SKM-1 treated with dmso at 0.1 percent for 144 hours (cell line): ENCODE measurements at regions not wholly inside any gene's neighbourhood (a gene's known extent, or its start where the extent isn't known, plus 50 kb on each side); places are given as distances from the start of the nearest gene placed in this dataset.
"Not testable (repeated sequence)": the region's sequence is repeated elsewhere in the genome, so short reads cannot be mapped to it uniquely, and the experiment has no call there.

ENCODE experiments used
- DNase-seq: peaks from one replicate; lab custom pipeline; 2025; ENCODE audit not compliant: unreplicated experiment; lab: John Stamatoyannopoulos, UW

DNA sequence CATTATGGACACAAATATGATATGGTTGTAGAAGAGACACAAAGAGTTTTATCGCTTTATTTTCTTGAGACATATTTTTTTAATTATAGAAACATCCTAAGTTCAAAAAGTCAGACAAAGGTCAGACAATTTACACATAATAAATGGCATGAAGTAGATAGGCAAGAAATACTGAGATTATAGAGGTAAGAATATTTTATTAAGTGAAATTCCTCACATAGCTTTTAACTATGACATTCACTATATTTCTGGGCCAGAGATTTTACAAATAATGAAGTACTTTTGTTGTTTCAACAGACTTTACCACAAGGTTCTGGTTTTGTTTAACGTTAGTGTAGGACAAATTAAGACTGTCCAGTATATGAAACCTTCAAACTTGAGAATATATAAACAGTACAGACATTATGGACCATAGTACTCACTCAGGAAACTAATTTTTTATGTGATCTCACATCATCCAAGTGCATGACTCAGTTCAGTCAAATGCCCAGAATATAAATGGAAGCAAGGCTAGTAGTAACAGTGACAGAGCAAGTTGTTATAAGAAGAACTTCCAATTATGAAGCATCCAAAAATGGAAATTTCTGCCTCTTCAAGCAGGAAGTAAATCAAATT, 394.8 kb downstream of the KCNJ2 start:
- DNase-seq, result no peak

DNA sequence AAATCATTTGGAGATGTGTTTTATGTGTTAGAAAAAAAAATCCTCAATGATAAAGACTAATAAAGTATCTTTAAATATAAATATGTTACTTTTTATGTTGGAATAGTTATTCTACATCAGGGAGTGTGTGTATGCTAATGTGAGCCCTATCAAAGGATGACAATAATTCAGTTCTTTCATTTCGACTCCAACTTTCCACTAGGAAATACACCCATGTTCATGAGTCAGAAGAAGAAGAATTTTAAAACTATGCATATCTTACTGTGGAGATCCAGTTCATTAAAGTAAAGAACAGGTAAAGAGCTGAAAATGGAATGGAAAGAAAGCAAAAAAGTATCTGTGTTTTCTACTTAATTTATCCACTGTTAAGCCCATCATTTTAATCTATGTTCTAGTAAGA, 399.8 kb downstream of the KCNJ2 start:
- DNase-seq, result no peak

- DNase-seq, result no peak
Observed at GRCh38 chr17:70577456-70577855, 408.1 kb downstream of the KCNJ2 start.

DNA sequence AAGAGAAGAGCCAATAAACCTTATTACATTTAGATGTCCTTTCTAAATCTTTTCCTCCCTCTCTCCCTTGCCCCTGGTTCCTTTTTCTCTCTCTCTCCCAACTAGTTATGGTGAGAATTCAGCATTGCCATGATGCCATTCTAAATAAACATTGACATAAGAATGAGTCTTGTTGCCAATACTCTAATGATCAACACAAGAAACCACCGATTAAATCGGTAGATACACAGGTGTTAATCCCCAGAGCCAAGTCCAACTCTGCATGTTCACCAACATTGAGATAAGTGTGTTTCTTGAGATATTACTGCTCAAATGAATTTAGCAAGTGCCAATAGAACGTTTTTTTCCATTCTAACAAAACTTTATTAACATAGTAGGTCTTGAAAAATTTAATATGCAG, 412.1 kb downstream of the KCNJ2 start:
- DNase-seq, result no peak

DNA sequence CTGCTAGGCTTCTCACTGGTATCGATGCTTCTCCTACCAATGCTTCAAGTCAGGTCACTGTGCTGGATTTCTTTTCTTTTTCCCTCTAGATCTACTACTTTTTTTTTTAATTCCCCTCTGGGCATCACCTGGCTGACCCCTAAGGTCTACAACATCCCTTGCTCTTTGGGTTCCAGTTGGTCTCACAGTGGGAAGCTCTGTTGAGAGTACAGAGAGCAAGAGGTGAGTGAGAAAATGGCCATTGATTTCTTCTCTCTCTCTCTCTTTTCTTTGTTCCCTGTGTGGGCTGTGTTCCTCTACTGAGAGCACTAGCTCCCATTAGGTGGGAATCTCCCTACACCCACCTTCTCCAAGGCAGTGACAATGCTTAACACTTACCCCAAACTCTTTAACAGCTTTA, 413.4 kb downstream of the KCNJ2 start:
- DNase-seq, result no peak

DNA sequence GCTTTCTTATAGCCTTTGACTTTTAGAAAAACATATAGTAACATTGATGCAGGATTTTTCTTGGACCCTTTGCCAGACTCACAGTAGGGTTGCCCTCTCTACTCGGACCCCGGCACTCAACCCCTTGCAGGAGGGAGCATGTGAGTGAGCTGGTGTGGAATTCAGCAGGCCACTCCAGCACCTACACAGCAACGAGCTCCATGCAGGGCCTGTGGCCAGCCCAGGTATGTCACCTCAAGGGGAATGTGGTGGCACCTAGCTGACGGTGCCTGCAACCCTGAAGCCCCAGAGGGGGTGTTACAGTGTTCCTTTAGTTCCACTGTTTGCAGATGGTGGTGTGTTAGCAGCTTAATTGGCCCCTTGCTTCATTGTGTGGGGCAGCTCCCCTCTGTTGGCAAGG, 414.9 kb downstream of the KCNJ2 start:
- DNase-seq, result no peak

DNA sequence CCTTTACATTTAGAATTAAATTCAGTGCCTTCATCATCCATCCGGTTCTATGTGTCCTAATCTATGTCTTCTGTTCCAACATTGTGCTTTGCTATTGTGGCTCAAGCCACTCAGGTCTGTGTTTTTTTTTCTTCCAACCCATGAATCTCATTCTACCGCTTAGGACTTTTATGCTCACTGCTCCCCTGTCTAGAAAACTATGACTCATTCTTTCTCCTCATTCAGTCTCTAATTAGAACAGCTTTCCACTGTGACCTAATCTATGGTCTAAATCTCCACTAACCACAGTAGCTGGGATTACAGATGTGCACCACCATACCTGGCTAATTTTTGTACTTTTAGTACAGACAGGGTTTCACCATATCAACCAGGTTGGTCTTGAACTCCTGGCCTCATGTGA, 418.7 kb downstream of the KCNJ2 start:
- DNase-seq, result no peak

DNA sequence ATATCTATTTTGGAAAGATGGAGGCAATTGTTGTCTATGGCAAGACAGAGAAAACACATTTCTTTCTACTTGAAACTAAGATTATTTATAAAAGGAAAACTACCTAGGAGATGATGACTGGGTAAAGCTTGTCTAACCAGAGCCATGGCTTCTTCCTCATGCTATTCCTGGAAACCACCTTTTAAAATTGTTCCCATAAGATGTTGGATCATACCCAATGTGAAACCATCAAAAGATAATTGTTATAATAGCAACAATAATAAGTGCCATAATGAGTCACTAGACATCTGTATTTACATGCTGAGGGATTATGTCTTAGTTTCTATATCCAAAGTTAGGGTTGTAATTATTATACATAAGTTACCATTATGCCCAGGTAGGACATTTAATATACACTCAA, 428.4 kb downstream of the KCNJ2 start:
- no peak for DNase-seq

GRCh38 chr17:70599198-70599597, 429.9 kb downstream of the KCNJ2 start:
- DNase-seq, result no peak

DNA sequence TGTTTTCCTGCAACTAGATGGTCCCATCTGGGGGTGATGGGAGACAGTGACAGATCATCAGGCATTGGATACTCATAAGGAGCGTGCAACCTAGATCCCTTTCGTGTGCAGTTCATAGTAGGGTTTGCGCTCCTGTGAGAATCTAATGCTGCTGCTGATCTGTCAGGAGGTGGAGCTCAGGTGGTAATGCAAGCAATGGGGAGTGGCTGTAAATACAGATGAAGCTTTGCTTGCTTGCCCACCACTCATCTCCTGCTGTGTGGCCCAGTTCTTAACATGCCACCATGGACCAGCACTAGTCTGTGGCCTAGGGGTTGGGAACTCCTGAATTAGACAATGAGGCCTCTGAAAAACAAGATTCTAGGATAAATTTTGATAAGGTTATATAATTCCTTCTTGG, 430.6 kb downstream of the KCNJ2 start:
- DNase-seq, result not testable (repeated sequence)

- no peak for DNase-seq
Observed at GRCh38 chr17:70603226-70603625, 433.9 kb downstream of the KCNJ2 start.

GRCh38 chr17:70604854-70605253, 435.5 kb downstream of the KCNJ2 start:
- no peak for DNase-seq

- DNase-seq, result no peak
Observed at GRCh38 chr17:70606086-70606485, 436.8 kb downstream of the KCNJ2 start.

- no peak for DNase-seq
Observed at GRCh38 chr17:70608193-70608592, 438.9 kb downstream of the KCNJ2 start.

DNA sequence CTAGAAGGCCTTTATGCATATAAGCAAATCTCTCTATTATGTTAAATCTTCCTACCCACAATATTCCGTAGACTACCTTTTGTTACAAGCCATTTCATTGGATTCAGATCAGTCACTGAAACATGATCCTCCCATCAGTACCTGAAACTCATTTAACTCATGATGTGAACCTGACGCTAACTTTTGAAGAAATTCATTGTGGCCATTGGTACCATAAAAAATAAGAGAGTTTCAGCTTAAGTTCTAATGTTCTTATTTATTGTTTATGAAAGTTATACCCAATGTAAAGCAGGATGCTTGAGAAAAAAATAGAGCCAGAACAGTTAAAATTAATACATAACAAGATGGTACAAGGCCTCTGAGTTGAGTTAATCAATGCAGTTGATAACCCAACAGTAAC, 439.6 kb downstream of the KCNJ2 start:
- DNase-seq, result no peak

- no peak for DNase-seq
Observed at GRCh38 chr17:70609566-70609965, 440.2 kb downstream of the KCNJ2 start.

GRCh38 chr17:70610161-70610560, 440.8 kb downstream of the KCNJ2 start:
- DNase-seq, result no peak

GRCh38 chr17:70613681-70614080, 444.3 kb downstream of the KCNJ2 start:
- DNase-seq, result no peak

DNA sequence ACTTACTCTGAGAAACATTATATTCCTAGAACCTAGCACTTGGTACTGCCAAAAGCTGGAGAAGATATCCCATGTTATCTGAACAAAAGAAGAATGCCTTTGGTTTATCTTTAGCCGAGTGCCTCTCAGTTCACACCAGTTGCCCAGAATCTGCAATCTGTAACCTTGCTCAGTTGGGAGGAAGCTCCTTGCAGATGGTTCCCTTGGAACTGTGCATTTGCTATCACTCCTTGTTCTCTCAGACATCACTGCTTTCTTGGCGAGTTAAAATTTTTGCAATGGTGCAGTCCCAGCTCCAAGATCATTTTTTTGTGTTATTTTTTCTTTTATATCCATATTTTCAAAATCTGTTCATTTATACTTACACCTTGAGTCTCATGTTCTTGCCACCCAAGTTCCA, 446.5 kb downstream of the KCNJ2 start:
- DNase-seq, result no peak

DNA sequence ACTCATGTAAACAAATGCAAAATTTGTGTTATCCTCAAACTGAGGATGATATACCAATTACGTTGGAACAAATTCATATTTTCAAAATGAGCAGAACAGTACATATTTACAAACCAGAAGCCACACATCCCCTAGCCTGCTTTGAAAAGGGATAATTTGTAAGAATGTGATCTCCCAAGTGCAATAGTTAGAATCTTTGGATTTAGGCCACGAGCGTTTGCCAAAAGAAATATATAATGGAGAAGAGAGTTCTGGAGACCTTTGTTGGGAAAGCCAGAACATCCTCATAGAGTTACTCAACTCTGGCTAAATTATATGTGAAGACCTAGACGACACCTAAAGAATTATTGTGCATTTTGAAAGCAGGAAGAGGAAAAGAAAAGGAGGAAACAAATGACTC, 449.3 kb downstream of the KCNJ2 start:
- DNase-seq, result no peak

GRCh38 chr17:70621566-70621965, 452.2 kb downstream of the KCNJ2 start:
- DNase-seq, result no peak

DNA sequence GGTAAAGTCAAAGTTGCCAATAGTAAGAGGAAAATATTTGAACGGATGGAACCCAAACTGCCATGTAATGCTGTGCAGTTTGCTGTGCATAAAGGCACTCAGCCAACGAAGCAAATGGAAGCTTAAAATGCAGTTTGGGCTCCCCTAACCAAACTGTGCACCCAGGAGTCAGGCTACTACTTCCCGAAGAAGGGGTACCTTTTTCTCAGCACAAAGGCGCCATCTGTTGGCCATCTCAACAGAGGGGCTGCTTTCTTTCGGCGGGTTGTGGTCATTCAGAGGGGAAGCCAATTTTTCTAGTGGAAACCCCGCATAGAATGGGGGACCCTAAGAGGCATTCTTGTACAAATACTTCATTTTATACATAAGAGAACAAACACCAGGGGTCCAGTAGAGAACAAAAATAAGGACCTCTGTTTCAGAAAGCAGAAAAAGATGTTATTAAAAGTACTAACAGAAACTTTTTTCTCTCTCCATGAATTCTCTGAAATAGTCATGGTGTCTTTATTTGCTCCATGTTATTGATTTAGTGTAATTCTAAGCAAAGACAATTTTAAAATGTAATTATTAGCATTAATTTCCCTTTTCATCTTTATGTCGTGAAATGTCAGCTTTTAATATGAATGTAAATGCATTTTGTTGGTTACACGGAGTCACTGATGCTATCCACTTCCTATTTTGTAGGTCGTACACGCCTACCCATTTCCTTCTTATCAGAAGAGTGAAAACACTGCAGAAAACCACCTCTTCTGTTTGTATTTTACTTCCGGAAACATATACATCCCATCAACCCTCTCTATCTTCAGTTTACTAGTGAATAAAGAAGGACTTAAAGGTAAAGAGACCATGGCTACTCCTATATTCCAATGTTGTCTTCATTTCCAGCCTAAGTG, 453.3 kb downstream of the KCNJ2 start:
- DNase-seq, result no peak

DNA sequence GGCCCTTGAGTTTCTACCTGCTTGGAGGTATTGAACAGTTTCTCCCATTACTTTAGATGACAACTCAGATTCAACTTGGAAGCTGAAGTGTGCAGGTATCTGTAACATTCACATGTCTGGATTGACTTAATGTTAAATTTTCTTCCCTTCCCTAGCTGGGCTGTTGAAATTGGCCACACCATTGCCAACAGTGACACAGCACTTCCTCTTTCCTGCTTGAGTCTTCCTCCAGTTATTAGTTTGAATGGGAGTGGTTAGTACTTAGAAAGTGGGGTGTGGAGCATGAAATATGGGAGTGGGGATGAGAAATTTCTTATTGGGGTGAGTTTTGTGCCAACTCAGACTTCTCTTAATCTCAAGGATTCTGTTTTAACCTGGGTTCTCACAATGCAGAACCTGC, 454.9 kb downstream of the KCNJ2 start:
- DNase-seq, result peak; percentile 51
